HG03457 (cell line): ENCODE measurements at regions not wholly inside any gene's neighbourhood (a gene's known extent, or its start where the extent isn't known, plus 50 kb on each side); places are given as distances from the start of the nearest gene placed in this dataset.
"Not testable (repeated sequence)": the region's sequence is repeated elsewhere in the genome, so short reads cannot be mapped to it uniquely, and the experiment has no call there.

Experiments used
- ATAC-seq: cut with Tn5 transposase; IDR thresholded peaks from one replicate; pipeline ENCODE4 v1.9.1; 2021; ENCODE audit warnings: moderate number of reproducible peaks; ENCODE audit not compliant: unreplicated experiment

- ATAC-seq = not testable (repeated sequence)
Measured at GRCh38 chr4:184965230-184966050, 52.9 kb upstream of the HELT start.

GRCh38 chr4:184966051-184966691 lies 52.1 kb upstream of the HELT start:
- not testable (repeated sequence) for ATAC-seq

GRCh38 chr4:184967699-184968098 lies 50.6 kb upstream of the HELT start:
- ATAC-seq = not testable (repeated sequence)

GRCh38 chr4:184968366-184968765 lies 49.9 kb upstream of the HELT start:
- ATAC-seq = no peak
